CD4-positive, CD25-positive, alpha-beta regulatory T cell (primary cell): ENCODE measurements at regions not wholly inside any gene's neighbourhood (a gene's known extent, or its start where the extent isn't known, plus 50 kb on each side); places are given as distances from the start of the nearest gene placed in this dataset.
"Not testable (repeated sequence)": the region's sequence is repeated elsewhere in the genome, so short reads cannot be mapped to it uniquely, and the experiment has no call there.

Source experiments
- ATAC-seq, 2 donors: fragments of 150-1000 bp; cut with Tn5 transposase; one replicate each; pipeline ENCODE4 v1.10.0; 2021; ENCODE audit warnings: low read depth in 2 of 2, moderate number of reproducible peaks in 2 of 2, moderate library complexity in 1 of 2
- DNase-seq, 3 donors: peaks; one replicate each; pipeline versions ENCODE4 v3.0.0 to v3.0.0-alpha.2; 2012 to 2022; ENCODE audit warnings: mixed read lengths in 1 of 3
- H3K27ac ChIP-seq: one replicate; pipeline ENCODE4 v1.7.0; 2013; ENCODE audit warnings: mild to moderate bottlenecking, low read length; ENCODE audit not compliant: insufficient read depth, poor library complexity, severe bottlenecking
- H3K27me3 ChIP-seq: one replicate; pipeline ENCODE4 v1.7.0; 2013; ENCODE audit warnings: low read length; ENCODE audit not compliant: control insufficient read depth, insufficient read depth
- H3K36me3 ChIP-seq: one replicate; pipeline ENCODE4 v1.7.0; 2013; ENCODE audit warnings: mild to moderate bottlenecking, low read length, moderate library complexity; ENCODE audit not compliant: control insufficient read depth, insufficient read depth
- H3K4me1 ChIP-seq: 2 replicates; pipeline ENCODE4 v1.7.0; 2013; ENCODE audit warnings: mild to moderate bottlenecking, low read length; ENCODE audit not compliant: insufficient read depth, control insufficient read depth, poor library complexity, severe bottlenecking
- H3K4me3 ChIP-seq: one replicate; pipeline ENCODE4 v1.7.0; 2013; ENCODE audit warnings: low read depth, mild to moderate bottlenecking, low read length, moderate library complexity
- H3K9me3 ChIP-seq, 2 experiments: 1 replicate in 1 of 2; 2 replicates in 1 of 2; pipeline ENCODE4 v1.7.0; 2013; ENCODE audit warnings: low read length in 2 of 2, mild to moderate bottlenecking in 1 of 2, moderate library complexity in 1 of 2; ENCODE audit not compliant: control insufficient read depth in 2 of 2
- H3K27ac Mint-ChIP-seq, 3 donors: one replicate each; pipeline ENCODE4 v1.8.0; 2020 to 2022; ENCODE audit warnings: mild to moderate bottlenecking in 3 of 3, mixed read lengths in 3 of 3, moderate library complexity in 2 of 3
- H3K27me3 Mint-ChIP-seq: one replicate; pipeline ENCODE4 v1.8.0; 2022; ENCODE audit warnings: mild to moderate bottlenecking, mixed read lengths
- H3K36me3 Mint-ChIP-seq: one replicate; pipeline ENCODE4 v1.8.0; 2020; ENCODE audit warnings: mixed read lengths
- H3K4me1 Mint-ChIP-seq, 4 donors: one replicate each; pipeline ENCODE4 v1.8.0; 2020 to 2022; ENCODE audit warnings: mixed read lengths in 4 of 4, mild to moderate bottlenecking in 1 of 4
- H3K4me3 Mint-ChIP-seq, 4 donors: one replicate each; pipeline ENCODE4 v1.8.0; 2020 to 2022; ENCODE audit warnings: mild to moderate bottlenecking in 4 of 4, mixed read lengths in 4 of 4, moderate library complexity in 3 of 4
- H3K9me3 Mint-ChIP-seq, 7 donors: one replicate each; pipeline ENCODE4 v1.8.0; 2020 to 2022; ENCODE audit warnings: mixed read lengths in 7 of 7, mild to moderate bottlenecking in 3 of 7, moderate library complexity in 2 of 7

- no peaks in the 10 kb centered on the region for H3K36me3 Mint-ChIP-seq
Measured at GRCh38 chr3:27802425-27802824, 80.3 kb upstream of the EOMES start.

GRCh38 chr3:27802849-27803248 is 80.7 kb upstream of the EOMES start:
- no peak overlapping the region for H3K27ac Mint-ChIP-seq
- H3K27ac ChIP-seq: no peak overlapping the region
- H3K4me1 Mint-ChIP-seq: peaks cover 0 to 8% (median 8%) of the 10 kb centered on the region in 4 donors
- no peaks in the 10 kb centered on the region for H3K9me3 ChIP-seq
- DNase-seq (no peak), ATAC-seq (no peak)
- H3K9me3 Mint-ChIP-seq: no peaks in the 10 kb centered on the region
- H3K36me3 Mint-ChIP-seq: no peaks in the 10 kb centered on the region
- peaks cover 4% of the 10 kb centered on the region for H3K27me3 Mint-ChIP-seq
- H3K27me3 ChIP-seq: no peaks in the 10 kb centered on the region
- H3K4me3 Mint-ChIP-seq: no peak overlapping the region
- no peaks in the 10 kb centered on the region for H3K36me3 ChIP-seq
- H3K4me1 ChIP-seq: no peaks in the 10 kb centered on the region
- no peak overlapping the region for H3K4me3 ChIP-seq

More at GRCh38 chr3:27802425-27802824, 80.3 kb upstream of the EOMES start:
- no peaks in the 10 kb centered on the region for H3K36me3 ChIP-seq
- no peaks in the 10 kb centered on the region for H3K9me3 ChIP-seq
- peaks cover 4% of the 10 kb centered on the region for H3K27me3 Mint-ChIP-seq
- H3K4me3 ChIP-seq: no peak overlapping the region
- no peaks in the 10 kb centered on the region for H3K4me1 ChIP-seq
- no peak for ATAC-seq
- H3K27me3 ChIP-seq: no peaks in the 10 kb centered on the region
- DNase-seq: no peak
- no peak overlapping the region for H3K27ac Mint-ChIP-seq
- no peak overlapping the region for H3K4me3 Mint-ChIP-seq
- H3K27ac ChIP-seq: no peak overlapping the region
- H3K9me3 Mint-ChIP-seq: no peaks in the 10 kb centered on the region
- H3K4me1 Mint-ChIP-seq: peaks cover 0 to 8% (median 8%) of the 10 kb centered on the region in 4 donors

GRCh38 chr3:27805282-27805681 is 83.2 kb upstream of the EOMES start:
- H3K36me3 Mint-ChIP-seq: no peaks in the 10 kb centered on the region
- Histone ChIP-seq H3K27ac (no peak overlapping the region), H3K36me3 (no peaks in the 10 kb centered on the region), H3K27me3 (no peaks in the 10 kb centered on the region), H3K4me1 (no peaks in the 10 kb centered on the region), H3K9me3 (no peaks in the 10 kb centered on the region), H3K4me3 (no peak overlapping the region)
- H3K27me3 Mint-ChIP-seq: peaks cover 4% of the 10 kb centered on the region
- ATAC-seq (peak; percentile 58 to 60), DNase-seq (peak in 2 of 3 donors; percentile 5 to 10)
- H3K4me1 Mint-ChIP-seq: peaks cover 0 to 8% (median 7%) of the 10 kb centered on the region in 4 donors
- H3K27ac Mint-ChIP-seq: peak overlapping the region in 1 of 3 donors; percentile 31
- peaks cover 0 to 1% (median 0%) of the 10 kb centered on the region in 7 donors for H3K9me3 Mint-ChIP-seq
- no peak overlapping the region for H3K4me3 Mint-ChIP-seq

- Mint-ChIP-seq H3K4me3 (no peak overlapping the region), H3K4me1 (no peaks in the 10 kb centered on the region), H3K27ac (peak overlapping the region in 2 of 3 donors; percentile 12 to 39), H3K27me3 (no peaks in the 10 kb centered on the region), H3K36me3 (no peaks in the 10 kb centered on the region), H3K9me3 (peaks cover 0 to 5% (median 0%) of the 10 kb centered on the region in 7 donors)
- Histone ChIP-seq H3K36me3 (no peaks in the 10 kb centered on the region), H3K9me3 (no peaks in the 10 kb centered on the region), H3K27me3 (no peaks in the 10 kb centered on the region), H3K4me1 (no peaks in the 10 kb centered on the region), H3K4me3 (no peak overlapping the region), H3K27ac (no peak overlapping the region)
- ATAC-seq: no peak
- DNase-seq: no peak
Measured at GRCh38 chr3:27813255-27813654, 91.1 kb upstream of the EOMES start.

GRCh38 chr3:27821609-27822008 is 99.5 kb upstream of the EOMES start:
- not testable (repeated sequence) for H3K4me3 ChIP-seq, H3K4me1 ChIP-seq, H3K27me3 Mint-ChIP-seq, H3K4me1 Mint-ChIP-seq, H3K36me3 ChIP-seq, H3K36me3 Mint-ChIP-seq, H3K27me3 ChIP-seq, H3K27ac ChIP-seq, H3K4me3 Mint-ChIP-seq, H3K9me3 ChIP-seq, H3K27ac Mint-ChIP-seq, ATAC-seq, DNase-seq, H3K9me3 Mint-ChIP-seq

GRCh38 chr3:27824312-27825200 is 102.4 kb upstream of the EOMES start:
- H3K27ac Mint-ChIP-seq: no peak overlapping the region
- Histone ChIP-seq H3K36me3 (no peaks in the 10 kb centered on the region), H3K27ac (no peak overlapping the region), H3K4me3 (no peak overlapping the region), H3K4me1 (no peaks in the 10 kb centered on the region), H3K9me3 (no peaks in the 10 kb centered on the region), H3K27me3 (no peaks in the 10 kb centered on the region)
- H3K4me1 Mint-ChIP-seq: peaks cover 0 to 5% (median 0%) of the 10 kb centered on the region in 4 donors
- DNase-seq (no peak), ATAC-seq (no peak)
- no peaks in the 10 kb centered on the region for H3K36me3 Mint-ChIP-seq
- H3K27me3 Mint-ChIP-seq: no peaks in the 10 kb centered on the region
- peaks cover 0 to 2% (median 0%) of the 10 kb centered on the region in 7 donors for H3K9me3 Mint-ChIP-seq
- no peak overlapping the region for H3K4me3 Mint-ChIP-seq

- no peak overlapping the region for H3K27ac Mint-ChIP-seq
- Histone ChIP-seq H3K4me3 (no peak overlapping the region), H3K4me1 (no peaks in the 10 kb centered on the region), H3K36me3 (no peaks in the 10 kb centered on the region), H3K27me3 (no peaks in the 10 kb centered on the region), H3K9me3 (no peaks in the 10 kb centered on the region), H3K27ac (no peak overlapping the region)
- peaks cover 0 to 5% (median 0%) of the 10 kb centered on the region in 4 donors for H3K4me1 Mint-ChIP-seq
- peaks cover 0 to 2% (median 0%) of the 10 kb centered on the region in 7 donors for H3K9me3 Mint-ChIP-seq
- no peak overlapping the region for H3K4me3 Mint-ChIP-seq
- no peaks in the 10 kb centered on the region for H3K36me3 Mint-ChIP-seq
- no peak for ATAC-seq
- no peaks in the 10 kb centered on the region for H3K27me3 Mint-ChIP-seq
- no peak for DNase-seq
Measured at GRCh38 chr3:27826448-27826847, 104.3 kb upstream of the EOMES start.

- no peaks in the 10 kb centered on the region for H3K27me3 Mint-ChIP-seq
- DNase-seq (no peak), ATAC-seq (no peak)
- Histone ChIP-seq H3K4me1 (no peaks in the 10 kb centered on the region), H3K4me3 (no peak overlapping the region), H3K27ac (no peak overlapping the region), H3K27me3 (no peaks in the 10 kb centered on the region), H3K9me3 (no peaks in the 10 kb centered on the region), H3K36me3 (no peaks in the 10 kb centered on the region)
- no peaks in the 10 kb centered on the region for H3K36me3 Mint-ChIP-seq
- H3K27ac Mint-ChIP-seq: no peak overlapping the region
- H3K4me3 Mint-ChIP-seq: no peak overlapping the region
- H3K9me3 Mint-ChIP-seq: peaks cover 0 to 2% (median 0%) of the 10 kb centered on the region in 7 donors
- peaks cover 0 to 5% (median 0%) of the 10 kb centered on the region in 4 donors for H3K4me1 Mint-ChIP-seq
Measured at GRCh38 chr3:27827041-27827440, 104.9 kb upstream of the EOMES start.
